Prostate gland (tissue), 2 donors: ENCODE measurements at regions not wholly inside any gene's neighbourhood (a gene's known extent, or its start where the extent isn't known, plus 50 kb on each side); places are given as distances from the start of the nearest gene placed in this dataset.
A peak's percentile ranks its signal among the peaks of the same experiment; 100 is the strongest.

ENCODE experiments used
- DNase-seq: peaks from one replicate; pipeline ENCODE4 v3.0.0-alpha.2; 2019; ENCODE audit warnings: low spot score
- H3K27ac ChIP-seq, 2 donors: fragments of 200-600 bp; sonication (generic); 2 replicates each; pipeline ENCODE4 v1.5.1; 2017 to 2019
- H3K27me3 ChIP-seq: fragments of 200-600 bp; sonication (generic); replicated peaks from 2 replicates; pipeline ENCODE4 v1.5.1; 2019; ENCODE audit not compliant: insufficient read depth
- H3K36me3 ChIP-seq, 2 donors: fragments of 200-600 bp; sonication (generic); 1 replicate in 1 of 2; 2 replicates in 1 of 2; pipeline versions ENCODE4 v1.5.1 to v1.8.1; 2017 to 2019
- H3K4me1 ChIP-seq: fragments of 200-600 bp; sonication (generic); replicated peaks from 2 replicates; pipeline ENCODE4 v1.5.1; 2019
- H3K4me3 ChIP-seq, 2 donors: fragments of 200-600 bp; sonication (generic); 2 replicates each; pipeline ENCODE4 v1.5.1; 2017 to 2019
- H3K9me3 ChIP-seq: fragments of 200-600 bp; sonication (generic); 2 replicates; pipeline ENCODE4 v1.5.1; 2017
- CTCF ChIP-seq, 4 experiments: fragments of 200-600 bp in 2 of 4; fragments of 450-650 bp in 2 of 4; sonication (generic) in 2 of 4; IDR thresholded peaks; 1 replicate in 3 of 4; 2 replicates in 1 of 4; pipeline ENCODE4 v1.5.1; 2016 to 2019; ENCODE audit warnings: antibody characterized with exemption in 4 of 4, mild to moderate bottlenecking in 2 of 4, moderate library complexity in 2 of 4
- POLR2A ChIP-seq: fragments of 450-650 bp; IDR thresholded peaks from one replicate; pipeline ENCODE4 v1.6.1; 2016; ENCODE audit warnings: antibody characterized with exemption, mild to moderate bottlenecking
- POLR2AphosphoS5 ChIP-seq: sonication (generic); formaldehyde crosslinking; IDR thresholded peaks from one replicate; pipeline ENCODE4 v1.6.1; 2017; ENCODE audit warnings: antibody characterized with exemption
- WGBS: methylation state at CpG from one replicate; pipeline ENCODE4 v1.1.5; 2018; 5-methylcytosine and 5-hydroxymethylcytosine counted together
- intact Hi-C: fragments of 100-400 bp; cut with DNase I; formaldehyde crosslinking; loops from one replicate; pipeline ENCODE4 v1.14.2; 2022

GRCh38 chr10:14409856-14410458, 79.2 kb upstream of the FRMD4A start:
- no peak for TF ChIP-seq CTCF (IDR thresholded peaks at IDR 0.05)
- no peak for TF ChIP-seq POLR2A
- no peak for TF ChIP-seq POLR2AphosphoS5

GRCh38 chr10:14409247-14409646, 78.5 kb upstream of the FRMD4A start:
- H3K4me3 ChIP-seq, result no peak overlapping the region
- H3K27me3 ChIP-seq, result no peaks in the 10 kb centered on the region
- WGBS, result 95% methylated on average over 4 of the region's 4 CpGs
- no peaks in the 10 kb centered on the region for H3K9me3 ChIP-seq
- no peaks in the 10 kb centered on the region for H3K4me1 ChIP-seq
- H3K36me3 ChIP-seq, result no peaks in the 10 kb centered on the region
- no peak overlapping the region for H3K27ac ChIP-seq
- no peak for TF ChIP-seq POLR2AphosphoS5
- no peak for TF ChIP-seq POLR2A
- intact Hi-C loops, result no loop called here
- no peak for DNase-seq

More at GRCh38 chr10:14409856-14410458, 79.2 kb upstream of the FRMD4A start:
- Histone ChIP-seq H3K36me3 (no peaks in the 10 kb centered on the region), H3K27ac (no peak overlapping the region), H3K4me1 (no peaks in the 10 kb centered on the region), H3K27me3 (no peaks in the 10 kb centered on the region), H3K4me3 (no peak overlapping the region), H3K9me3 (no peaks in the 10 kb centered on the region)
- intact Hi-C loops, result no loop called here
- WGBS, result 77% methylated on average over 3 of the region's 3 CpGs
- no peak for DNase-seq

GRCh38 chr10:14408139-14408538, 77.4 kb upstream of the FRMD4A start:
- no peak overlapping the region for H3K27ac ChIP-seq
- 87% methylated on average over 2 of the region's 2 CpGs for WGBS
- no peaks in the 10 kb centered on the region for H3K36me3 ChIP-seq
- no peaks in the 10 kb centered on the region for H3K9me3 ChIP-seq
- no peak for DNase-seq
- no peak overlapping the region for H3K4me3 ChIP-seq
- H3K4me1 ChIP-seq, result no peaks in the 10 kb centered on the region
- intact Hi-C loops, result no loop called here
- H3K27me3 ChIP-seq, result no peaks in the 10 kb centered on the region
- TF ChIP-seq POLR2AphosphoS5 (no peak), CTCF (IDR thresholded peaks at IDR 0.05) (no peak), POLR2A (no peak)

- TF ChIP-seq CTCF (IDR thresholded peaks at IDR 0.05) (no peak), POLR2A (no peak), POLR2AphosphoS5 (peak; percentile 49)
- intact Hi-C loops, result no loop called here
- 35% methylated on average over 7 of the region's 7 CpGs for WGBS
Observed at GRCh38 chr10:14407567-14407966, 76.8 kb upstream of the FRMD4A start.

GRCh38 chr10:14405076-14406065, 74.6 kb upstream of the FRMD4A start:
- TF ChIP-seq POLR2AphosphoS5 (no peak), CTCF (IDR thresholded peaks at IDR 0.05) (no peak), POLR2A (no peak)
- DNase-seq, result no peak
- Histone ChIP-seq H3K27ac (no peak overlapping the region), H3K4me3 (no peak overlapping the region), H3K36me3 (no peaks in the 10 kb centered on the region), H3K9me3 (no peaks in the 10 kb centered on the region), H3K27me3 (no peaks in the 10 kb centered on the region), H3K4me1 (no peaks in the 10 kb centered on the region)
- 74% methylated on average over 18 of the region's 18 CpGs for WGBS
- intact Hi-C loops, result no loop called here

More at GRCh38 chr10:14407567-14407966, 76.8 kb upstream of the FRMD4A start:
- no peak overlapping the region for H3K4me3 ChIP-seq
- H3K27ac ChIP-seq, result no peak overlapping the region
- no peaks in the 10 kb centered on the region for H3K9me3 ChIP-seq
- H3K36me3 ChIP-seq, result no peaks in the 10 kb centered on the region
- peak; percentile 33 for DNase-seq
- no peaks in the 10 kb centered on the region for H3K4me1 ChIP-seq
- no peaks in the 10 kb centered on the region for H3K27me3 ChIP-seq
